Right lobe of liver (tissue), 4 donors: ENCODE measurements at regions not wholly inside any gene's neighbourhood (a gene's known extent, or its start where the extent isn't known, plus 50 kb on each side); places are given as distances from the start of the nearest gene placed in this dataset.

Experiments used
- CTCF ChIP-seq, 4 donors: fragments of 200-600 bp in 3 of 4; fragments of 450-650 bp in 1 of 4; IDR thresholded peaks; one replicate each; pipeline versions ENCODE4 v1.5.1 to v1.8.0; 2016 to 2022; ENCODE audit warnings: antibody characterized with exemption in 4 of 4, mild to moderate bottlenecking in 2 of 4
- POLR2A ChIP-seq: fragments of 450-650 bp; IDR thresholded peaks from one replicate; pipeline ENCODE4 v1.6.1; 2017; ENCODE audit warnings: antibody characterized with exemption, mild to moderate bottlenecking
- donor health status: DM: no; HTN: no; CAD: no.
- donor health status: DM: no; HTN: no; CAD: no.
- donor health status: DM: no; HTN: yes; CAD: no.

- no peak for TF ChIP-seq CTCF (IDR thresholded peaks at IDR 0.05)
- TF ChIP-seq POLR2A = no peak
Measured at GRCh38 chr2:176769021-176769420, 443.6 kb upstream of the HNRNPA3 start.
